ENCODE measurements at regions not wholly inside any gene's neighbourhood (a gene's known extent, or its start where the extent isn't known, plus 50 kb on each side); places are given as distances from the start of the nearest gene placed in this dataset.
A peak's percentile ranks its signal among the peaks of the same experiment; 100 is the strongest.
"Not testable (repeated sequence)": the region's sequence is repeated elsewhere in the genome, so short reads cannot be mapped to it uniquely, and the experiment has no call there.

DNA sequence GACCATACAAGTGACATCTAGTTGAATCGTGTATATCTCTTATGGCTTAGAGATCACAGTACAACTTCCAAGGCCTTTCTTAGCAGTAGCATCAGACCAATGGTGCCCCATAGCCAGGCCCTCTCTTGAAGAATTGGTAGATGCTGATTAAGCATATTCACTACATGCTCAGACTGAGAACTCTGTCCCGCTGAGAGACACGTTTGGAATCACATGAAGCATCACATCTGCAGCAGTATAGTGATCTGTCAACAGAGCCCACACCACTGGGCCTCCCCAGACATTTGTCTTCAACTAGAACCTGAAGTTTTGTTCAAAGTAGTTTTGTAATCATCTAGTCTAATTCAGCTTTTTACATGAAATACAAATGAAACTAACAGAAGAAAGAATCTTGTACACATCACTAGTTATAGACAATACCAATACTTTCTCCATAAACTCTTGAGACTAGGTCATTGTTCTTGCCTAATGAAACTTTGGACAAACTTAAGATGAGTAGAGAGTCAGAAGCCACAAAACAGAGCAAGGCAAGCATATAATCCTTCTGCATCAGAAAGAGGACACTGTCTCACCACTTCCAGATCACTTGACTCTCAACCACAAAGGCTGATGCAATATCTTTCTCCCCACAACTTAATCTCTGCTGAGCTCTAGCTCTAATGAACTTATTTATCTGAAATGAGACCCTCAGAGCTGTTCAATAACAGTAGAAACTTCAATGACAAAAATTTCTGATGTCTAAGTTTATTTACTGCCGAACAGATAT, 182.7 kb downstream of the TBX18 start:
- H3K4me3 ChIP-seq (ENCODE audit: low read depth, low read length): no peak overlapping the region
- TF ChIP-seq, protein P1, sequence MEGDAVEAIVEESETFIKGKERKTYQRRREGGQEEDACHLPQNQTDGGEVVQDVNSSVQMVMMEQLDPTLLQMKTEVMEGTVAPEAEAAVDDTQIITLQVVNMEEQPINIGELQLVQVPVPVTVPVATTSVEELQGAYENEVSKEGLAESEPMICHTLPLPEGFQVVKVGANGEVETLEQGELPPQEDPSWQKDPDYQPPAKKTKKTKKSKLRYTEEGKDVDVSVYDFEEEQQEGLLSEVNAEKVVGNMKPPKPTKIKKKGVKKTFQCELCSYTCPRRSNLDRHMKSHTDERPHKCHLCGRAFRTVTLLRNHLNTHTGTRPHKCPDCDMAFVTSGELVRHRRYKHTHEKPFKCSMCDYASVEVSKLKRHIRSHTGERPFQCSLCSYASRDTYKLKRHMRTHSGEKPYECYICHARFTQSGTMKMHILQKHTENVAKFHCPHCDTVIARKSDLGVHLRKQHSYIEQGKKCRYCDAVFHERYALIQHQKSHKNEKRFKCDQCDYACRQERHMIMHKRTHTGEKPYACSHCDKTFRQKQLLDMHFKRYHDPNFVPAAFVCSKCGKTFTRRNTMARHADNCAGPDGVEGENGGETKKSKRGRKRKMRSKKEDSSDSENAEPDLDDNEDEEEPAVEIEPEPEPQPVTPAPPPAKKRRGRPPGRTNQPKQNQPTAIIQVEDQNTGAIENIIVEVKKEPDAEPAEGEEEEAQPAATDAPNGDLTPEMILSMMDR (conservative IDR thresholded peaks at IDR 0.05; ENCODE audit: low read depth, low read length): no peak
- peak; percentile 83 for DNase-seq (ENCODE audit: low read depth)

DNA sequence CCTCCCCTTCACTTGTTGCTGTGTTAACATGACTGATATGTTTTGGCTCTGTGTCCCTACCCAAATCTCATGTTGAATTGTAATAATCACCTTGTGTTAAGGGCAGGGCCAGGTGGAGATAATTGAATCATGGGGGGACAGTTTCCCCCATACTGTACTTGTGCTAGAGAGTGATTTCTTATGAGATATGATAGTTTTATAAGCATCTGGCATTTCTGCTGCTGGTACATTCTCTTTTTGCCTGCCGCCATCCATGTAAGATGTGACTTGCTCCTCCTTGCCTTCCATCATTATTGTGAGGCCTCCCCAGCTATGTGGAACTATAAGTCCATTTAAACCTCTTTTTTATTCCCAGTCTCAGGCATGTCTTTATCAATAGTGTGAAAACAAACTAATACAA, 185.0 kb downstream of the TBX18 start:
- TF ChIP-seq, protein P1 (conservative IDR thresholded peaks at IDR 0.05; ENCODE audit: low read depth, low read length): no peak
- no peak for DNase-seq (ENCODE audit: low read depth)

DNA sequence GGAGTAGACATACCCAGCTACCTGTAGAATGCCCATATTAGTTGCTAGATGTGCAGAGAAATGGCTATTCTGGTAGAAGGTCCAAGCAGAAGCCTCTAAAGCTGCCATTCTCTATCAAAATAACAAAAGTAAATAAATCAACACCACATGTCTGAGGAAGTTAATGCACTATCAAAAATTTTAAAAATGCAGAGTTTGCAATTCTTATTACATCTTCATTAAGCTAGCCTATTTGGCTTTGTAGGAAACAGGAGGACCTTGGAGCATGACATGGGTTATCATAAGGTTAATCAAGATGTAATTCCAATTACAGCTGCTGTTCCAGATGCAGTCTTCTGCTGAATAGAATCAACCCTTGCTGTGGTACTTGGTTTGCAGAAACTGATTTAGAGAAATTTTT, 188.4 kb downstream of the TBX18 start:
- H3K4me3 ChIP-seq (ENCODE audit: low read depth, low read length): no peak overlapping the region
- DNase-seq (ENCODE audit: low read depth): no peak
- TF ChIP-seq, protein P1 (conservative IDR thresholded peaks at IDR 0.05; ENCODE audit: low read depth, low read length): no peak

More for the DNA sequence above, 185.0 kb downstream of the TBX18 start:
- no peak overlapping the region for H3K4me3 ChIP-seq (ENCODE audit: low read depth, low read length)

DNA sequence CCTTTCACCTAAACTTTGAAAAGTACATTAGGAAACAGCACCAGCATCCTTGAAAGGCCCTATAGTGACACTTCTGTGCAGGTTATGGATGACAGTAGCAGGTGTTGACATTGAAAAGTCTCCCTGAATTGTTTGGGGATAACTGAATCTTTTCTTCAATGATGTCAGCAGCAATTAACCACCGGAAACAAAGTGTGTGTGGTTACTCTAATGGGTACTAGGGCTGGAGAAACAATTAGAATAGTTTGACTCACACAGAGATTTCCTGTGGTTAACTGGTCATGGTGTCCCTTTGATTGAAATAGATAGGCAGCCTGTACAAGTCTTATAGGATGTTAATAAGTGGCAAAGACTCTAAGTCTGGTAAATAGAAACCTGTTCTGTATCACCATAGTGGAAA, 189.1 kb downstream of the TBX18 start:
- no peak overlapping the region for H3K4me3 ChIP-seq (ENCODE audit: low read depth, low read length)
- DNase-seq (ENCODE audit: low read depth): peak; percentile 78
- TF ChIP-seq, protein P1 (conservative IDR thresholded peaks at IDR 0.05; ENCODE audit: low read depth, low read length): no peak

DNA sequence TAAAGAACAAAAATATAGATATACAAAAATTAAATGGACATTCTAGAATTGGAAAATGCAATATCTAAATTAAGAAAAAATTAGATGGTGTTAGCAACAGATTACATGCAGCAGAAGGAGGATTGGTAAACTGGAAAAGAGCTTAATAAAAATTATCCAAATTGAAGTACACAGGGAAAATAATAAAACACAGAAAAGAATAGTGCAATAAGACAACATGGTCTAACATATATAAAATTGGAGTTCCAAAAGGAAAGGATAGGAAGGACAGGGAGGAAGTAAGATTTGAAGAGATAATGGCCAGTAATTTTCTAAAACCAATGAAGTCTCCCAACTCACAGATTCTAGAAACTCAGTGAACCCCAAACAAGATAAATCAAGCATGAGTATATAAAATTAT, 194.5 kb downstream of the TBX18 start:
- DNase-seq (ENCODE audit: low read depth): no peak
- no peak overlapping the region for H3K4me3 ChIP-seq (ENCODE audit: low read depth, low read length)
- TF ChIP-seq, protein P1 (conservative IDR thresholded peaks at IDR 0.05; ENCODE audit: low read depth, low read length): no peak

DNA sequence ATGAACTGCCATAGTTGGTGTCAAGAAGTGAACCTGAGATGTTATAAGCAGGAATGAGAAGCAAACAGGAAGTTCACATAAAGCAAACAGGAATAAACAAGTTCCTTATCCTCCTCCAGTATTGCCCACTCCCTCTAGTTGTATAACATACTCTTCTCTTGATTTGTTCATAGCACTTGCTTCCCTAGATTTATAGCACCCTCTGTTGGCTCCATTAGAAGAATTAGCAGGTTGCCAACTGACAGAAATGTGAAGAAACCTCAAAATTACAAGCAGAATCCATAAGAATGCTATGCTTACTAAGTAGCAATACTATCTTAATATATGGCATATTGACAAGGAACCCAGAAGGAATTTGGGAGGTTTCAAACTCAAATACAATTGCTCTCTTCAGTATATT, 195.4 kb downstream of the TBX18 start:
- DNase-seq (ENCODE audit: low read depth): no peak
- TF ChIP-seq, protein P1 (conservative IDR thresholded peaks at IDR 0.05; ENCODE audit: low read depth, low read length): peak; percentile 53
- H3K4me3 ChIP-seq (ENCODE audit: low read depth, low read length): no peak overlapping the region

DNA sequence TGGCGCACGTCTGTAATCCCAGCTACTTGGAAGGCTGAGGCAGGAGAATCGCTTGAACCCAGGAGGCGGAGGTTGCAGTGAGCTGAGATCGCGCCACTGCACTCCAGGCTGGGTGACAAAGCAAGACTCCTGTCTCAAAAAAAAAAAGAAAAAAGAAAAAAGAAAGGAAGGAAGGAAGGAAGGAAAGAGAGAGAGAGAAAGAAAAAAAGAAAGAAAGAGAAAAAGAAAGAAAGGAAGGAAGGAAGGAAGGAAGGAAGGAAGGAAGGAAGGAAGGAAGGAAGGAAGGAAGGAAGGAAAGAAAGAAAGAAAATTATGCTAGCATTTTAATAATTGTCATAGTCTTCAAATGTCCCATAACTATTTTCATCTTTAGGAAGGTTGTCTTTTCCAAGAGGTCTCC, 198.7 kb downstream of the TBX18 start:
- DNase-seq (ENCODE audit: low read depth); H3K4me3 ChIP-seq (ENCODE audit: low read depth, low read length): not testable (repeated sequence)
